ENCODE measurements at regions not wholly inside any gene's neighbourhood (a gene's known extent, or its start where the extent isn't known, plus 50 kb on each side); places are given as distances from the start of the nearest gene placed in this dataset.
"Not testable (repeated sequence)": the region's sequence is repeated elsewhere in the genome, so short reads cannot be mapped to it uniquely, and the experiment has no call there.

GRCh38 chr5:34189246-34189645 lies 146.2 kb upstream of the C1QTNF3 start:
- DNase-seq: not testable (repeated sequence)

GRCh38 chr5:34189752-34190411 lies 146.9 kb upstream of the C1QTNF3 start:
- not testable (repeated sequence) for DNase-seq

GRCh38 chr5:34190466-34190865 lies 147.5 kb upstream of the C1QTNF3 start:
- DNase-seq: not testable (repeated sequence)

- DNase-seq: not testable (repeated sequence)
These were observed 148.3 kb upstream of the C1QTNF3 start for GRCh38 chr5:34191279-34191744.

GRCh38 chr5:34192064-34192922 lies 149.3 kb upstream of the C1QTNF3 start:
- DNase-seq: not testable (repeated sequence)

- DNase-seq: not testable (repeated sequence)
These were observed 149.9 kb upstream of the C1QTNF3 start for GRCh38 chr5:34192923-34193262.

GRCh38 chr5:34193297-34193696 lies 150.3 kb upstream of the C1QTNF3 start:
- DNase-seq: not testable (repeated sequence)

- DNase-seq: not testable (repeated sequence)
These were observed 150.8 kb upstream of the C1QTNF3 start for GRCh38 chr5:34193804-34194203.

GRCh38 chr5:34196091-34196490 lies 153.1 kb upstream of the C1QTNF3 start:
- DNase-seq: not testable (repeated sequence)

- not testable (repeated sequence) for DNase-seq
These were observed 162.3 kb upstream of the C1QTNF3 start for GRCh38 chr5:34205347-34205746.

GRCh38 chr5:34217386-34217785 lies 174.4 kb upstream of the C1QTNF3 start:
- DNase-seq: not testable (repeated sequence)

GRCh38 chr5:34221329-34222073 lies 178.5 kb upstream of the C1QTNF3 start:
- not testable (repeated sequence) for DNase-seq

- DNase-seq: not testable (repeated sequence)
These were observed 180.1 kb upstream of the C1QTNF3 start for GRCh38 chr5:34223158-34223557.

- DNase-seq: not testable (repeated sequence)
These were observed 187.4 kb upstream of the C1QTNF3 start for GRCh38 chr5:34230402-34230801.

- DNase-seq: not testable (repeated sequence)
These were observed 200.8 kb upstream of the C1QTNF3 start for GRCh38 chr5:34243802-34244201.

- not testable (repeated sequence) for DNase-seq
These were observed 201.4 kb upstream of the C1QTNF3 start for GRCh38 chr5:34244281-34245031.

- not testable (repeated sequence) for DNase-seq
These were observed 202.0 kb upstream of the C1QTNF3 start for GRCh38 chr5:34245032-34245394.

GRCh38 chr5:34245813-34246212 lies 202.8 kb upstream of the C1QTNF3 start:
- DNase-seq: peak; percentile 80

- not testable (repeated sequence) for DNase-seq
These were observed 215.6 kb upstream of the C1QTNF3 start for GRCh38 chr5:34258598-34258997.

GRCh38 chr5:34261020-34261419 lies 218.0 kb upstream of the C1QTNF3 start:
- DNase-seq: not testable (repeated sequence)

- DNase-seq: not testable (repeated sequence)
These were observed 223.1 kb upstream of the C1QTNF3 start for GRCh38 chr5:34266151-34266550.

- not testable (repeated sequence) for DNase-seq
These were observed 253.7 kb upstream of the C1QTNF3 start for GRCh38 chr5:34296759-34297158.

All from NCI-H146 (cell line).